Mammary epithelial cell (primary cell): ENCODE measurements at regions not wholly inside any gene's neighbourhood (a gene's known extent, or its start where the extent isn't known, plus 50 kb on each side); places are given as distances from the start of the nearest gene placed in this dataset.

Experiments
- EZH2 ChIP-seq: IDR thresholded peaks from 2 replicates; pipeline ENCODE4 v1.6.1; 2012; ENCODE audit warnings: low read length, inconsistent platforms, borderline replicate concordance
- TF ChIP-seq, protein P1 (sequence below), 2 donors: IDR thresholded peaks in 1 of 2; conservative IDR thresholded peaks in 1 of 2; 2 replicates each; pipeline ENCODE4 v1.5.1; 2011 to 2012; ENCODE audit warnings: inconsistent platforms in 2 of 2, low read length in 2 of 2, mild to moderate bottlenecking in 2 of 2, control low read depth in 1 of 2, low read depth in 1 of 2; ENCODE audit not compliant: insufficient read depth in 1 of 2; ENCODE audit errors: extremely low read depth in 1 of 2

DNA sequence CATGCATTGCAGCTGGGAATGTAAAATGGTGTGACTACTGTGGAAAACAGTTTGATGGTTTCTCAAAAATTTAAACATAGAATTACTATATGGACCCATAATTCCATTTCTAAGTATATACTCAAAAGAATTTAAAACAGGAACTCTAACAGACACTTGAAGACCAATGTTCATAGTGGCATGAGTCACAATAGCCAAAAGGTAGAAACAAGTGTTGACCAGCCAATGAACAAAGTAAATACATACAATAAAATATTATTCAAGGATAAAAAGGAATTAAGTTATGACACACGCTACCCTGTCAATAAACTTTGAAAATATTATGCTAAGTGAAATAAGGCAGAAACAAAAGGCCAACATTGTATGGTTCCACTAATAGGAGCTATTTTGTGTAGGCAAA lies 357.4 kb upstream of the IL12A start:
- TF ChIP-seq, protein P1, sequence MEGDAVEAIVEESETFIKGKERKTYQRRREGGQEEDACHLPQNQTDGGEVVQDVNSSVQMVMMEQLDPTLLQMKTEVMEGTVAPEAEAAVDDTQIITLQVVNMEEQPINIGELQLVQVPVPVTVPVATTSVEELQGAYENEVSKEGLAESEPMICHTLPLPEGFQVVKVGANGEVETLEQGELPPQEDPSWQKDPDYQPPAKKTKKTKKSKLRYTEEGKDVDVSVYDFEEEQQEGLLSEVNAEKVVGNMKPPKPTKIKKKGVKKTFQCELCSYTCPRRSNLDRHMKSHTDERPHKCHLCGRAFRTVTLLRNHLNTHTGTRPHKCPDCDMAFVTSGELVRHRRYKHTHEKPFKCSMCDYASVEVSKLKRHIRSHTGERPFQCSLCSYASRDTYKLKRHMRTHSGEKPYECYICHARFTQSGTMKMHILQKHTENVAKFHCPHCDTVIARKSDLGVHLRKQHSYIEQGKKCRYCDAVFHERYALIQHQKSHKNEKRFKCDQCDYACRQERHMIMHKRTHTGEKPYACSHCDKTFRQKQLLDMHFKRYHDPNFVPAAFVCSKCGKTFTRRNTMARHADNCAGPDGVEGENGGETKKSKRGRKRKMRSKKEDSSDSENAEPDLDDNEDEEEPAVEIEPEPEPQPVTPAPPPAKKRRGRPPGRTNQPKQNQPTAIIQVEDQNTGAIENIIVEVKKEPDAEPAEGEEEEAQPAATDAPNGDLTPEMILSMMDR (conservative IDR thresholded peaks at IDR 0.05 in 1 of 2, IDR thresholded peaks at IDR 0.05 in 1 of 2; ENCODE audit: extremely low read depth in 1 of 2, insufficient read depth in 1 of 2, low read depth in 1 of 2, low read length in 2 of 2), result no peak
- no peak for TF ChIP-seq EZH2
